ENCODE measurements at regions not wholly inside any gene's neighbourhood (a gene's known extent, or its start where the extent isn't known, plus 50 kb on each side); places are given as distances from the start of the nearest gene placed in this dataset.

- DNase-seq = no peak
- H3F3A ChIP-seq (replicated peaks; ENCODE audit: insufficient read depth) = no peaks in the 10 kb centered on the region
- H3K4me2 ChIP-seq = no peak overlapping the region
- CTCF ChIA-PET = no interaction called here
- POLR2A ChIA-PET = no interaction called here
- H3K27me3 ChIP-seq (ENCODE audit: insufficient read depth) = no peaks in the 10 kb centered on the region
- H2AFZ ChIP-seq (ENCODE audit: low read depth) = no peak overlapping the region
- no peak overlapping the region for H3K9ac ChIP-seq
- H3K4me1 ChIP-seq (ENCODE audit: control insufficient read depth in 1 of 2, insufficient read depth in 2 of 2, low read depth in 1 of 2, low read length in 1 of 2) = peaks cover 0 to 6% of the 10 kb centered on the region in 2 experiments; a peak in 2 of 4 replicates
- H3K4me3 ChIP-seq (ENCODE audit: low read depth in 2 of 2, low read length in 1 of 2) = no peak overlapping the region
- 82% methylated on average over 12 of the region's 12 CpGs for WGBS (ENCODE audit: low lambda C conversion rate)
- TF ChIP-seq GABPA (IDR thresholded peaks at IDR 0.05; ENCODE audit: low read depth) (no peak), PBX3 (IDR thresholded peaks at IDR 0.05) (no peak), ZBTB33 (IDR thresholded peaks at IDR 0.05; ENCODE audit: borderline replicate concordance, low read depth) (no peak), MAX (IDR thresholded peaks at IDR 0.05; ENCODE audit: low read depth) (no peak), CHD2 (IDR thresholded peaks at IDR 0.05; ENCODE audit: low read length, partially characterized antibody) (no peak), USF1 (IDR thresholded peaks at IDR 0.05; ENCODE audit: borderline replicate concordance, low read depth) (no peak), CTCF (IDR thresholded peaks at IDR 0.05) (no peak), FOXM1 (IDR thresholded peaks at IDR 0.05; ENCODE audit: low read depth) (no peak), POLR2AphosphoS5 (IDR thresholded peaks at IDR 0.05; ENCODE audit: low read depth, low read length) (no peak), RAD21 (IDR thresholded peaks at IDR 0.05; ENCODE audit: low read length) (no peak), FOXJ3 (CRISPR knock-in tag; IDR thresholded peaks at IDR 0.05) (no peak)
- no peaks in the 10 kb centered on the region for H4K20me1 ChIP-seq (ENCODE audit: insufficient read depth)
- no peaks in the 10 kb centered on the region for H3K9me2 ChIP-seq
- no peaks in the 10 kb centered on the region for H3K79me2 ChIP-seq (ENCODE audit: insufficient read depth)
- H3K9me3 ChIP-seq = no peaks in the 10 kb centered on the region
- no peak overlapping the region for H3K27ac ChIP-seq (ENCODE audit: low read depth in 2 of 2, low read length in 1 of 2)
- H3K36me3 ChIP-seq (replicated peaks in 1 of 2; ENCODE audit: control insufficient read depth in 1 of 2, insufficient read depth in 2 of 2, low read length in 1 of 2) = no peaks in the 10 kb centered on the region
These were observed 163.8 kb upstream of the KITLG start for GRCh38 chr12:88743946-88744685.
